Activated CD4-positive, alpha-beta T cell treated with anti-CD3 and anti-CD28 coated beads, Interleukin-2, amount 10 ng/mL, durations not matched to agents 7 days and 5 days (primary cell): ENCODE measurements at regions not wholly inside any gene's neighbourhood (a gene's known extent, or its start where the extent isn't known, plus 50 kb on each side); places are given as distances from the start of the nearest gene placed in this dataset.

Experiments used
- CTCF ChIA-PET: fragments of 350-600 bp; sonication (Branson Sonifier 250); formaldehyde crosslinking; loops from one replicate; lab custom pipeline; 2021; ENCODE audit warnings: antibody characterized with exemption; lab: Charles Lee
- POLR2A ChIA-PET: fragments of 350-600 bp; sonication (Branson Sonifier 250); formaldehyde crosslinking; loops from one replicate; lab custom pipeline; 2021; ENCODE audit warnings: antibody characterized with exemption; lab: Charles Lee
- DNase-seq: peaks from one replicate; pipeline ENCODE4 v3.0.0-alpha.2; 2020
- H3K27ac Mint-ChIP-seq: one replicate; pipeline ENCODE4 v1.8.0; 2021; ENCODE audit warnings: mild to moderate bottlenecking, moderate library complexity, mixed read lengths
- H3K27me3 Mint-ChIP-seq: one replicate; pipeline ENCODE4 v1.8.0; 2021; ENCODE audit warnings: mixed read lengths
- H3K36me3 Mint-ChIP-seq: one replicate; pipeline ENCODE4 v1.8.0; 2021; ENCODE audit warnings: low read depth, mixed read lengths
- H3K4me1 Mint-ChIP-seq: one replicate; pipeline ENCODE4 v1.8.0; 2021; ENCODE audit warnings: mixed read lengths
- H3K4me3 Mint-ChIP-seq: one replicate; pipeline ENCODE4 v1.8.0; 2021; ENCODE audit warnings: mild to moderate bottlenecking, moderate library complexity, mixed read lengths
- H3K9me3 Mint-ChIP-seq: one replicate; pipeline ENCODE4 v1.8.0; 2021; ENCODE audit warnings: mixed read lengths

DNA sequence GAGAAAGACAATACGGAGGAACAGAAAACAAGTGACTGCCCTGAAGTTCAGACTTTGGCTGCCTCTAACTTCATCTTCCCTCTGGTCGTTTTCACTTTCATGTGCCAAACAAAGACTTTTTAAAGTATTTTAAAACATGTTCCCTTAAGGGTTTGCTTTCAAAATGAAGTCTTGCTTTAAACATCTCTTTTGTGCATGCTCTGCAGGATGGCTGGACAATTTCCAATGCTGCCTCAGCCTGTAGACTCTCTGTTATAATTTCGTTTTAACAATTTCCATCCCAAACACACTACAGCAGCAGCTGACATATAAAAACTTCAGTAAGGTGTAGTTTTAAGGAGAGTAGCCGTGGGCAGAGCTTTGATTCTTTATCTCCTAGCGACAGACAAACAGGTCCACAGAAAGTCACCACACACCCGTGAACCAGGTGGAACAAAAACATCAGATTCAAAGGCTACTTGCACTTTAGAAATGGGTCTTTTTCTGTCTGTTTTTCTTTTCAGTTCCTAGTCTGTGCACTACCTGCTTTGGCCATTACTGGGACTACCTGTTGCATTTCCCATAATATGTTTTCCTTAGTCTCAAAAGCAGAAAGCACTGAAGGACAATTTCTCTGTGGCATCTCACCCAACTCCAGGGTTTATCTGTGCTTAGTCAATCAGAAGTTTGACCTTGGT lies 308.9 kb downstream of the DTWD2 start:
- CTCF ChIA-PET: no interaction called here
- Mint-ChIP-seq H3K27ac (no peak overlapping the region), H3K9me3 (no peaks in the 10 kb centered on the region), H3K36me3 (no peaks in the 10 kb centered on the region), H3K4me1 (no peaks in the 10 kb centered on the region), H3K27me3 (no peaks in the 10 kb centered on the region), H3K4me3 (no peak overlapping the region)
- no peak for DNase-seq
- POLR2A ChIA-PET: no interaction called here

DNA sequence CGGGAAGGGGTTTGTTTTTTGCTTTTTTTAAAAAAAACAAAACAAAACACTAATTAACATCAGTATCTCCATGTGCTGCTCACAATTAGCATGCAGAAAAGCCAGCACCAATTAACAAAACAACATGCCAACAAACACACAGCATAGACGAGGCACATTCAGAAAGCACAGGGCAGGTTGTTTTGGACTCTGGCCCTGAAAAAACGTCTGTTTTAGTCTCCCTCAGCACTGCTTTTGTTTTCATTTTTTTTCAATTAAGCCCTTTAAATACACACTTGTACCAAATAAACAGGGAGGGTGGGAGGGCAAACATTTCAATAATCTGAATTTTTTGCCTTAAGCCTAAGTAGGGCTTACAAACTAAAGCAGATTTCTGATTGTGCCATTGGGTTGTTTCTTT lies 309.6 kb downstream of the DTWD2 start:
- POLR2A ChIA-PET: no interaction called here
- Mint-ChIP-seq H3K36me3 (no peaks in the 10 kb centered on the region), H3K27ac (no peak overlapping the region), H3K27me3 (no peaks in the 10 kb centered on the region), H3K4me3 (no peak overlapping the region), H3K4me1 (no peaks in the 10 kb centered on the region), H3K9me3 (no peaks in the 10 kb centered on the region)
- DNase-seq: no peak
- CTCF ChIA-PET: no interaction called here

DNA sequence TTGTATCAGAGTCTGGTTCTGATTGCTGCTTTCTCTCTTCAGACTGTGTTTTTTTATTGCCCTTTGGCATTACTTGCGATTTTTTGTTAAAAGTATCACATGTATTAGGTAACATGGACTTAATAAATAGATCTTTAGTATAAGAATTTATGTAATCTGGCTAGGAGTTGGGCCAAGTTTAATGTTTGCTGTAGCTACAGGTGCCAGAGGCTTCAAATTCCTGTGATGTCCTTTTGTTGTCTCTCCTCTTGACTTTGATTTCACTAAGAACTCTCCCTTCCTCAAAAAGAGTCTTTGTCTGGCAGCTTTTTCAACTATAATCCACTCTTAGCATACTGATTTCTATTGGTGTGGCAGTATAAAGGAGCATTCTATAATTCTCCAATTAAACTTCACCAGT lies 313.1 kb downstream of the DTWD2 start:
- H3K4me3 Mint-ChIP-seq: no peak overlapping the region
- no peak for DNase-seq

DNA sequence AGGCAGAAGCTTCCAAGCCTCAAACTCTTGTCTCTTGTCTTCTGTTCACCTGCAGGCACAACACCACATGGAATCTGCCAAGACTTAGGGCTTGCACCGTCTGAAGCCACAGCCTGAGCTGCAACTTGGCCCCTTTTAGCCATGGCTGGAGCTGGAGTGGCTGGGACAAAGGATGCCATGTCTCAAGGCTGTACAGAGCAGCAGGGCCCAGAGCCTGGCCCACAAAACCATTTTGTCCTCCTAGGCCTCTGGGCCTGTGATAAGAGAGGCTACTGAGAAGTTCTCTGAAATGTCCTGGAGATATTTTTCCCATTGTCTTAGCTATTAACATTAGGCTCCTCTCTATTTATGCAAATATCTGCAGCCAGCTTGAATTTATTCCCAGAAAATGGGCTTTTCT lies 330.8 kb downstream of the DTWD2 start:
- no peaks in the 10 kb centered on the region for H3K36me3 Mint-ChIP-seq
- peaks cover 27% of the 10 kb centered on the region for H3K9me3 Mint-ChIP-seq
- POLR2A ChIA-PET: no interaction called here
- no peaks in the 10 kb centered on the region for H3K4me1 Mint-ChIP-seq
- no peak for DNase-seq
- CTCF ChIA-PET: interaction anchor here (0.6 kb wide), 1 partner anchor 1183 kb away, joined by 3 read pairs; no protein-coding TSS in a partner anchor
- no peak overlapping the region for H3K27ac Mint-ChIP-seq
- no peaks in the 10 kb centered on the region for H3K27me3 Mint-ChIP-seq
- H3K4me3 Mint-ChIP-seq: no peak overlapping the region

More for the DNA sequence above, 313.1 kb downstream of the DTWD2 start:
- Mint-ChIP-seq H3K4me1 (no peaks in the 10 kb centered on the region), H3K9me3 (peaks cover 3% of the 10 kb centered on the region), H3K27ac (no peak overlapping the region), H3K36me3 (no peaks in the 10 kb centered on the region), H3K27me3 (no peaks in the 10 kb centered on the region)
- ChIA-PET CTCF (no interaction called here), POLR2A (no interaction called here)

DNA sequence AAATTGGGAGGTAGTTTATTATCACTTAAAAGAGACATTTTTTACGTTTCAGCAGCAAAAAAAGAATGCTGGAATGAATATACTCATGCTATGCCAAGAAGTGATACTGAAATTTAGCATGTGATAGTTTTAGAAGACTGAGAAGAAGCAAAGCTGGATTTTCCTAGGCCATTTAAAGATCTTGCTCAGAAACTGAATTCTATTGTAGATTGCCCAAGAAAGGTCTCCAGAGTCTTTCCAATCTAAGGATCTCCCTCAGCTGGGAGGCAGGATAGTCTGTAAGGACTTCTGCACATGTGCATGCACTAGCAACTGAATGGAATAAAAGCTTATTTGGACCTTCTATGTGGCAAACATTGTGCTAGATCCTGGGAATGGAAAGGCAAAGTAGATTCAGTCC lies 334.5 kb downstream of the DTWD2 start:
- Mint-ChIP-seq H3K27ac (no peak overlapping the region), H3K36me3 (no peaks in the 10 kb centered on the region), H3K27me3 (no peaks in the 10 kb centered on the region), H3K4me1 (no peaks in the 10 kb centered on the region), H3K9me3 (peaks cover 18% of the 10 kb centered on the region), H3K4me3 (no peak overlapping the region)
- POLR2A ChIA-PET: no interaction called here
- no peak for DNase-seq
- CTCF ChIA-PET: no interaction called here

DNA sequence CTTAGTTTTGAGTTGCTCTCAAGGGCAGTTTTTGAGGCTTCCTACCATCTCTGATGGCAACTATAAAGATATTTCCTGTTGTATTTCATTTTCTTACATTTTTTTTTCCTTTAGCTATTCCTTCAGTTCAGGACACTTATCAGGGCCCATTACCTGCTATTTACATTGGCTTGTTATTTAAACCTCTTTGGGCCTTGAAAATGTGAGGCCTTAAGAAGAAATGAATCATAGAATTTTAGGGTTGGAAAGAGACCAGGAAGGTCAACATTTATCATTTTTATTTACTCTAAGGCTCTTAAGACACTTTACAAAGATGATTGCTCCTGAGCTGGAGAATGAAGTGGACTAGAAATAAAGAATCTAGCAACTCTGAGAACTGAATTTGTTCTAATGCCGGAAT lies 335.2 kb downstream of the DTWD2 start:
- H3K4me3 Mint-ChIP-seq: no peak overlapping the region
- H3K4me1 Mint-ChIP-seq: no peaks in the 10 kb centered on the region
- no peaks in the 10 kb centered on the region for H3K27me3 Mint-ChIP-seq
- DNase-seq: no peak
- peaks cover 12% of the 10 kb centered on the region for H3K9me3 Mint-ChIP-seq
- no peaks in the 10 kb centered on the region for H3K36me3 Mint-ChIP-seq
- CTCF ChIA-PET: no interaction called here
- no peak overlapping the region for H3K27ac Mint-ChIP-seq
- POLR2A ChIA-PET: no interaction called here

DNA sequence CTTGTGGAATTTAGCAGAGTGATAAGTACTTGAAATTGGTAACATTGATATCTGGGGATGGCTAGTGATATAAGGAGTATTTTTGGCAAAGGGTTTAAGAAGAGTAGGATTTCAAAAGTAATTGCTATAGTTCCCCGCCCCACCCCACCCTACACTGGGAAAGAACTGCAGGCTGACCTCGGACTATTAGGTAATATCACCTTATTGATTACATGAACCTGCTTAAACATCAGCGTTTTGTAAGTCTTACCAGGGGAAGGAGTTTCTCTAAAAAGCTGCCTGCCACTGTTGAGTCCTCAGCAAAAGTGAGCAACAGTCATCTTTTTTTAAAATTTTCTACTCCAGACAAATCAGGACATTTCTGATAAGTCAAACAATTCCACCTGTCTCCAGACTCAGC lies 337.3 kb downstream of the DTWD2 start:
- CTCF ChIA-PET: no interaction called here
- no peaks in the 10 kb centered on the region for H3K36me3 Mint-ChIP-seq
- no peak overlapping the region for H3K4me3 Mint-ChIP-seq
- no peak overlapping the region for H3K27ac Mint-ChIP-seq
- H3K27me3 Mint-ChIP-seq: no peaks in the 10 kb centered on the region
- peaks cover 2% of the 10 kb centered on the region for H3K9me3 Mint-ChIP-seq
- no peaks in the 10 kb centered on the region for H3K4me1 Mint-ChIP-seq
- no peak for DNase-seq
- POLR2A ChIA-PET: no interaction called here

DNA sequence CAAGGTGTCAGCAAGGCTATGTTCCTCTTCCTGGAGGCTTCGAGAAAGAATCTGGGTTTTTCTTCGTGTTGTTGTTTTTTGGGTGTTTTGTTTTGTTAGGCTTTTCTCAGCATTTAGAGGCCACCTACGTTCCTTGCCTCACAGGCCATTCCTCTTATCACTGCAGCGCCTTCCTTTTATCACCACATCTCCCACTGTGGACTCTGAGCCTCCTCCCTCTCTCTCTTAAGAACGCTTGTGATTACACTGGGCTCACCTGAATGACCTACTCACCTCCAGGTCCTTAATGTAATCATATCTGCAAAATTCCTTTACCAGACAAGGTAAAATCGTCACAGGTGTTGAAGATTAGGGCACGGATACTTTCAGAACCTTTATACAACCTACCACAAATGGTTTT lies 340.8 kb downstream of the DTWD2 start:
- Mint-ChIP-seq H3K9me3 (no peaks in the 10 kb centered on the region), H3K27ac (no peak overlapping the region), H3K4me1 (no peaks in the 10 kb centered on the region), H3K27me3 (no peaks in the 10 kb centered on the region), H3K36me3 (no peaks in the 10 kb centered on the region), H3K4me3 (no peak overlapping the region)
- no peak for DNase-seq
- ChIA-PET CTCF (no interaction called here), POLR2A (no interaction called here)

DNA sequence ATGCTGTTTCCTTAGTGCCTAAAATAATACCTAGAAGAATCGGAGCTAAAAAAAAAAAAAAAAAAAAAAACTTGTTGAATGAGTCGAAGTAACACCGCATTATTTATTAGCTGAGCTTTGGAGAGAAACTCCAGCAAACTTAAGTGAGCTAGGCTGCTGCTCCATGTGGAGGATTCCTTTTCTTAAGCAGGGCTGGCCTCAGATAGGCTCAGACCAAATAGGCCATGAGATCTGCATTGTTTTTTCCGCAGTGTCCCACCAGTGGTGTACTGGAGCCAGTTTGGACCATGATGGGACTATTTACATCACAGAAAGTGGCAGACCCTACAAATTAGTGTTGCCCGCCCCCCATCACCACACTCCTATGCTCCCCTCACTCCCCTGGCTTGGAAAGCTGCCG lies 341.4 kb downstream of the DTWD2 start:
- Mint-ChIP-seq H3K36me3 (no peaks in the 10 kb centered on the region), H3K4me3 (no peak overlapping the region), H3K27ac (no peak overlapping the region), H3K9me3 (no peaks in the 10 kb centered on the region), H3K4me1 (no peaks in the 10 kb centered on the region), H3K27me3 (no peaks in the 10 kb centered on the region)
- DNase-seq: no peak
- ChIA-PET POLR2A (no interaction called here), CTCF (no interaction called here)

DNA sequence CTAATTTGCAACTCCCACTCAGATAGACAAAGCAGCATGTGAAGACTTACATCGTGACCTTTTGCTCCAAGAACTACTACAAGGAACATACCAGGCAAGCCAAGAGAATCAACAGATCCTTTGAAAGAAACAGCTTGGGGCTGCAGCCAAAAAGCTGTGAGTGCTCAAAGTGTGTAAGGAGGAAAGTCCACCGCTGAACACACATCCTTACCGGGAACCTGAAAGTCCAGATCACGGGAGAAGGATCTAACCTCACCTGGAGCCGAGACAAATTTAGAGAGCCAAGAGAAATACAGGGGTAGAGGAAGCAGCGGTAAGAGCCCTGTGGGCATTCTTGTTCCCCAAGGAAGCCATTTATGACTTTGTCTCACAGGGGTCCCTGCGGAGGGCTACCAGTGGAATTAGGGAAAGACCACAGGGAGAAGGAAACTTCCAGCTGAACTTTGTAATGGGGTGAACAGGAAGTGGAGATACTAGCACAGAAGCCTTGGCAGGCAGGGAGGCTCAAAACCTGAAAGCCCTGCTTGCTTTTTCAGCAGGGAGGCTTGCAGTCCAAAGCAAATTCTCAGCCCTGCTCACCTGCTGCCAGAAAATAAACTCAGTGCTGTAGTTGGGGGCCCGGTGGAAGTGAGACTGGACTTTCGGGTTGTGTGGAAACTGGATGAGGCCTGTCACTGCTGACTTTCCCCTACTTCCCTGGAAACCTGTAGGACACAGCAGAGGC lies 350.2 kb downstream of the DTWD2 start:
- Mint-ChIP-seq H3K36me3 (no peaks in the 10 kb centered on the region), H3K4me1 (no peaks in the 10 kb centered on the region), H3K27ac (no peak overlapping the region), H3K27me3 (no peaks in the 10 kb centered on the region), H3K9me3 (peaks cover 2% of the 10 kb centered on the region), H3K4me3 (no peak overlapping the region)
- no peak for DNase-seq
- ChIA-PET CTCF (no interaction called here), POLR2A (no interaction called here)

DNA sequence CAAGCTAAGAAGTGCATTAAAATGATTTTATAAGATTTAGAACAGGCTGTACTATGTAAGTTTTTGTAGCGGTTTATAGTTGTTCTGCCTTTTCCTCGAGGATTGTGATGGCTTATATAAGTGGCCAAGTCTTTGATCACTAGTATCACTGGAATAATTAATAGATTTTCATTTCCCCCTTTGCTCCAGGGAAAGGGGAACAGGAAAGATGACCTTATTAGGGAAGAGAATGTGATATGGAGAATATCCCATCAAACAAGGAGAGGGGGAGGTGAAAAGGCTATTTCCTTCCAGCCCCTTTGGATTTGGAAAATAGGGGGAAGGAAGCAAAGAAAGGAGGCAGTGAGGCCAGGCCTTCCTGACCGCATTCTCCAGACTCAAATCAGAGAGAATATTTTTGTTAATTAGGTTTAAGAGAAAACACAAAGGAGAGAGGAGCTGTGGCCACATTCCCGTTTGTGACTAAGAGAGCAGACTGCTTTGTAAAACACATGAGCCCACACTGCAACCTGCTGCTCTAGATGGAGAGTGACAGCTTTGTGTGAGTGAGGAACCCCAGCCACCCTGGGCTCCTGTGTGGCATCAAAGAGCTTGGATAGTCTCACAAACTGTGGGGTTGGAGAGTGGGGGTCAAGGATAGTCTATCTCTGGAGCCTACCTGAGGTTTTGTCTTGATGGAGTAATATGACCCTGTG lies 359.5 kb downstream of the DTWD2 start:
- Mint-ChIP-seq H3K27me3 (no peaks in the 10 kb centered on the region), H3K36me3 (no peaks in the 10 kb centered on the region), H3K4me3 (no peak overlapping the region), H3K27ac (no peak overlapping the region), H3K4me1 (no peaks in the 10 kb centered on the region), H3K9me3 (no peaks in the 10 kb centered on the region)
- no peak for DNase-seq
- ChIA-PET POLR2A (no interaction called here), CTCF (no interaction called here)

DNA sequence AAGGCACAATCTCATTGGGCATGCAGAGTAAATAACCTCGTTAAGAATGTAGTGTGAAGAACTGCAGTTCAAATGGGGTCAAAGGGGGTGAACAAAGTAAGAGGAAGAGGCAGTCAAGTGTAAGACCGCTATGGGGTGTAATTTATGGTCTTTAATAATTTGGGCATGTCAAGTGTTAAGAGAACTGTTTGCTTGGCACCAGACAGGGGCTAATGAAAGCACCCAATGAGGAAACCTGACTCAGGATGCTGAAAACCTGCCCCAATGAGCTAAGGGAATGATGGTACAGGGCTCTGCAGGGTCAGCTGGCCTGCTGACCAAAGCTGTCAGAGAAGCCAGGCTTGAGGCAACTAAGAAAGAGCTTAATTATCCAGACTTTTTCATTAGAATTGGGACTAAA lies 368.1 kb downstream of the DTWD2 start:
- ChIA-PET CTCF (no interaction called here), POLR2A (no interaction called here)
- Mint-ChIP-seq H3K4me1 (no peaks in the 10 kb centered on the region), H3K27ac (no peak overlapping the region), H3K4me3 (no peak overlapping the region), H3K9me3 (no peaks in the 10 kb centered on the region), H3K36me3 (no peaks in the 10 kb centered on the region), H3K27me3 (no peaks in the 10 kb centered on the region)
- no peak for DNase-seq

DNA sequence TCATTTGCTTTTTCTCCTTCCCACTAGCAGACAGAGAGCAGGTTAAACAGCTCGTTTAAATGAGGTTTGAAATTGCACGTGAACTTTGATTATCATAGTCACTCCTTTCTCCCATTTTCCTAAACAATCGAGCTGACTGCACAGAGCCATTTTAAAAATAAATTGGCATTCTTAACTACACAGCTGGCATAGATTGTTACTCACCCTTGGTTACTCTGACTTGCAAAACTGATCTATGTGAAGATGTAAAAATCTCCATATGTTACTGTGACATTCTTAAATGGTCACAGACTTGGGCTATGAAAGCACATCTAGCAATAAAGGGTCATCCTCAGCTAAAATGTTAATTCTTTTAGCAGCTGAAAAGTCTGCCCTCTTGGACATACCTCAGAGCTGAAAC lies 368.5 kb downstream of the DTWD2 start:
- H3K36me3 Mint-ChIP-seq: no peaks in the 10 kb centered on the region
- H3K4me3 Mint-ChIP-seq: no peak overlapping the region
- ChIA-PET POLR2A (no interaction called here), CTCF (no interaction called here)
- no peaks in the 10 kb centered on the region for H3K4me1 Mint-ChIP-seq
- no peaks in the 10 kb centered on the region for H3K27me3 Mint-ChIP-seq
- no peak for DNase-seq
- no peak overlapping the region for H3K27ac Mint-ChIP-seq
- H3K9me3 Mint-ChIP-seq: no peaks in the 10 kb centered on the region
